ENCODE measurements at regions not wholly inside any gene's neighbourhood (a gene's known extent, or its start where the extent isn't known, plus 50 kb on each side); places are given as distances from the start of the nearest gene placed in this dataset.
A peak's percentile ranks its signal among the peaks of the same experiment; 100 is the strongest.

DNA sequence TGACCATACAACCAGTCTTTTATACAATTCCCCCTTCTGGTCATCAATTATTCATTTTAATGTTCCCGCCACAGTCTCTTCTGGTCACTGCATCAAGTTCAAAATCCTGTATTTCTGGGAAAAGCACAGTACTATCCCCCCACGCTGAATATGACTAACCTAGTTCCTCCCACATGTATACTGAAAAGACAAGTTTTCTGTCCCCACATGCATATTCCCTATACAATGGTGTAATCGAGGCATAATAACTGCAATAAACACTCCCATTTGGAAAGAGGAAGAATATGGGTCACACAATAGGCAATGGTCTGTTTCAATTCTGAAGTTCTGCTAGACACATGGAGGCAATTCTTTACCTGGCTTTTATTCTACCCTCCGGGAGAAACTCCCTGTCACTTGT lies 344.9 kb downstream of the EFNA5 start:
- DNase-seq (ENCODE audit: low spot score) = no peak

DNA sequence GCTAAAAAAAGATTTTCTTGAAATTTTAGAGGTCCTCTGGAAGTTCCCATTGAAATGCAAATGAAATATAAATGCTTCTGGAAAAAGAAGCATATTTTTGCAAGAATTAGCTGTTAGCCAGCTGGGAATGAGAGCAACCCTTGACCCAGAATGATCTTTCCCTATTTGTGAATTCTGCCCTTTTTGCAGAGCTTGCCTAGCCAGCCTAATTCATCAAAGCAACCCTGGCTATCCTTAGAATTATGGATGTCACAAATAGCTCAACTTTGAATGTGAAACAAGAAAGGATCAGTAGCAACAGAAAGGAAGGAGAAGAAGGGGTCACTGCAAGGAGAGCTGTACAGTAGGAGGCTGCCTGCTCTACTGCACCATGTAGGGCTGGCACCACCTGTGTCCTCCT lies 345.9 kb downstream of the EFNA5 start:
- DNase-seq (ENCODE audit: low spot score) = no peak

DNA sequence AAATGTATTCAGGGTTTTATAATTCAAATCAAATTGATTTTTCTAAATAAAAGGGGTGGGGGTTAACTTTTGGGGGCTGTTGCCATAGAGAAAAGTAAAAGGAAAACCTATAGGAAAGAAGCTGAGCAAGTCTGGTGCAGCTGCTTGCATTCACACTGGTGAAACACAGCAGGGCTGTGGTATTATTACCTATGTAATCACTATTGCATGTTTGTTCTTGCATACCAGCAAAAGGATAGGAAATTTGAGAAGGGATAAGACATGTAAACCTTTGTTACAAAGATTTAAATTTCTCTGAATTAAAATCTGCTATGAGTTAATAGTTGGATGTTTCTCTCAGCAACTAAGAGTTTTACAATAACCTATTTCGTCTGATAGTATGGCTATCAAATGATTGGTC lies 346.7 kb downstream of the EFNA5 start:
- no peak for DNase-seq (ENCODE audit: low spot score)

DNA sequence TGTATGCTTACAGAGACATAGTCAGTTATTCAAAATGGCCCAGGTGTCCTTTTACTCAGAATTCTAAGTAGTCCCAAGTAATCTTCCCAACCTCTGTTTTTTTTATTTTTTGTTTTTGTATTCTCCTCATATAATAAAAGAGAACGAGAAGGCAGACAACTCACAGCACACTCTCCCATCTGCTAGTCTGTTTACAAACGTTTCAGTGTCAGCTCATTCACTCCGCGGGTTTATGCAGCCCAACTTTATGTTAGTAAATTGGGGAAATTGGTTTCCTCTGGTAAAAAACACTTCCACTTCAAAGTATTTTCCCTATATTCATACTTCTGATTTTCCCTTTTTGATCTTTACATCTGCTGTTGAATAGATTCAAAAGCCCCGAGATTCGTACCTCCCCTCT lies 347.2 kb downstream of the EFNA5 start:
- no peak for DNase-seq (ENCODE audit: low spot score)

DNA sequence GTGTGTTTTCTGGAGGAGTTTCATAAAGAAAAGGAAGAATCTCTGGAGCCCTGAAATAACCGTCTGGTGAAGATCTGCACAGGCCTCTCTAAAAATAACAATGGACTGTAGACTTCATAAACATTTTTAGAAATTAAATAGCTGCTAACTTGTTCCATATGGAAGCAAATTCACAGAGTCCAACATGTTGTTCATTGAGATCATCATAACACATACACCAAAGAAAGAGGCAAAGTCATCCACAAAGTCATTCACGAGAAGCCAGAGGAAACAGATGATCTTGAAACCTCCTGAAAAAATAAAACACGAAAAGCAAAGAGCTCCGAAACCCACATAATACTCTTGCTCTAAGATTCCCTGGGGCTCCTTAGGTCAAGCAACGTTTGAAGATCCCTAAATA lies 347.8 kb downstream of the EFNA5 start:
- no peak for DNase-seq (ENCODE audit: low spot score)

DNA sequence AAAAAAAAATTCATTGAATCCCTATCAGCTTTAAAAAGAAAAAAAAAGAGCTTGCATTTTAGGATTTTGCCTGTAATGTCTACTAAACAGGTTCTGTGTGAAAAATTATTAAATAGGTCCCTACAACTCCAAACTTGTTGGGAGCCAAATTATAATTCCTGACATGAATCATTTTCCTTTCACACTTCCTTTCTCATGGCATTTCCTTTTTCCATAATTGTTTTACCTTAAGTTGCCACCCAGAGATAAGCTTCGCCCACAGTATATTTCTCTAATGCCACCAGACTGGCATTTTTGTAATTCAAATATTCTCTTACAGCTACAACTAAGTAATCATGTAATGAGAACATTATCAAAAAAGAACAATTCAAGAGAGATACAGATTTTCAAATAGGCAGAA lies 348.8 kb downstream of the EFNA5 start:
- peak; percentile 26 for DNase-seq (ENCODE audit: low spot score)

DNA sequence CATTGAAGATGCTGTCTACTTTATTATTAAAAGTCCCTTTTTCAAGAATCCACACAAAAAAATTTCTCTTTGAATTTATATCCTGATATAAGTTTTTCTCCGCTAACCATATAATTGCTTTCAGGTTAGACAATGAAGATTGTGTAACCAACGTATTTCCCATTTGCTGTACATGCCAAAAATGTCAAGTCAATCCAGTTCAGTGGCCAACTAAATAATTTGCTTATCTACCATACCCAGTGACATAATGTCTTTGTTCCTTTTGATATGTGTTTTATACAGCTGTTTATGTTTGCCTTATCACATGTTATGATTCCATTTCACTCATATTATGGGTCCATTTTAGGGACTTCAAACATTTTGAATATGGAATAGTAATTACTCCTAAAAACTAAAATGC lies 349.9 kb downstream of the EFNA5 start:
- DNase-seq (ENCODE audit: low spot score) = no peak

DNA sequence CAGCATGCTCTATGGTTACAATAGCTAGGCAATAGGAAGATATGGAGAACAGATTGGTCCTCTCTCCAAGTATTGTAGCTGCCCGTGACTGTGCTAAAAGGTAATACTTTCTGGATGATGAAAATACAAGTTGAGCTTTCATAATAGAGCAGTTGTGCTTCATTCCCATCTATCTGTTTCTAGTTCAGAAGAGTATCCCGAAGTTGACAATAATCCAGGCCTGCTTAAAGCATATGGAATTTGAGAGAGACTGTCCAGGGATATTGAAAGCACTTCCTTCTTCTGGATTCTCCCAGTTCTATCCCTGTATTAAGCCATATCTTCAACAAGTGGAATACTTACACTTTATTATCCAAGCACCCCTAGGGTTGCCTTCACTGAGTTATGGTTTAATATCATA lies 350.4 kb downstream of the EFNA5 start:
- no peak for DNase-seq (ENCODE audit: low spot score)

DNA sequence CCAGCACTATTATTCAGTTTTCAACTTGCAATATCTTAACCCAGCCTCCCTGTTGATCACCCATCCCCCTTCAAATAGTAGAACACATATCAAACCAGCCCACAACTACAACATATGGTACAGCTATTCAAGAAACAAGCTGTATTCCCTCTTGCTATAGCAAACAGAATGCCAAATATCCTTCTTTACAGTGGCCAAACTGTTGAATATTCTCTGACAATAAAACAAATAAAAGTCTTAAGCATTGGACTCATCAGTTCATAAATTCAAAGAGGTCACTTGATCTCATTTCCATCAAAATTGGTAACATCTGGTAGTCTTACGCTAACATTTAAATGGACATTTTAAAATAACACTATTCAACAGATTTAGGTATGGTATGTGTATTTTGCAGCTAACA lies 350.8 kb downstream of the EFNA5 start:
- DNase-seq (ENCODE audit: low spot score) = no peak

DNA sequence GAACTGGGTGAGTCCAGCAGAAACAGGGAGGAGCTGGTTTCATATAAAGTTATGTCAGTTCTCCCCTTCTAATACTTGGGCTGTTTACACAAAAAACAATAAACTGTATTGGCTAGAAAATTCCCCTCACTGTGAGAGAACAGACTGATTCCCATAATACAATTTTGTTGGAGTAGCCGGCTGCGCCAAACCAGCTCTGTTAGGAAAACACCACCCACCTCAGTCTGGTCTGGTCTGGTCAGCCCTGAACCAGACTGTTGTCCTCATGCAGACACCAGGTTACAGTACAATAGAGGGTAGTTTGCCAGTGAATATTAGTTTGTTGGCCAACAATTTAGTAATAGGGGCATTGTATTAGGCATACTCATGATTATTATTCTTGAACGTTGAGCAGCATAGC lies 356.4 kb downstream of the EFNA5 start:
- no peak for DNase-seq (ENCODE audit: low spot score)

DNA sequence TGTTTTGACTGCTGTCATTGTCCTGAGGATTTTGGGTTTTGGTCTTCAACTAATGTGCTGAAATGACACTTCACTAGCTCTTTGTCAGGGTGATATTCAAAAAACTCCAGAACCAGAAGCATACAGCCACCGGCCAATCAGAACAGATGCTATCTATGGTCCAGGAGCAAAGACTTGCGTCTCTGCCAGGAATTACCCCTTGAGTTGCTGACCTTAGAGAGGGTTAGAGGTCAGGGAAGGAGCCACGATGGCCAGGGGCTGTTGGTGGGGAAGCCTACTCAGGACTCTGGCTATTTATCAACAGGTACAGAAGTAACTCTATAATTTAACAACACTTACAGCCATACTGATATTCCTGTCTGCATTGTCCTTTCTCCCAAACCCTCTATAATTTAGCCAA lies 356.8 kb downstream of the EFNA5 start:
- no peak for DNase-seq (ENCODE audit: low spot score)

DNA sequence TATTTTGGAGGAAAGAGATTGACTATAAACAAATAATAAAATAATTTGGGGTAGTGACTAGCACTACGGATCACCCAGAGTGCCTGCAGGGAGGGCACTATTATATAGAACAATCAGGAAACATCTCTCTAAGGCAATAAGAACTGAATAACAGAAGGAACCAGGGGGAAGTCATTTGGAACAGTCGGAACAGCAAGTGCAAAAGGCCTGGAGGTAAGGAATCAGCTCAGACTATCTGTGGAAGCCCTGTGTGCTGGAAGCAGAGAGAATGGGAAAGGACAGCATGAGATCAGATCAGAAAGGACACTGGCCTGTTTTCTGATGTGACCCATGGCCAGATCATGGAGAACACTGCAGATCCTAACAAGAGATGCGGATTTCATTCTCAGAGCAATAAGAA lies 357.6 kb downstream of the EFNA5 start:
- DNase-seq (ENCODE audit: low spot score) = no peak

DNA sequence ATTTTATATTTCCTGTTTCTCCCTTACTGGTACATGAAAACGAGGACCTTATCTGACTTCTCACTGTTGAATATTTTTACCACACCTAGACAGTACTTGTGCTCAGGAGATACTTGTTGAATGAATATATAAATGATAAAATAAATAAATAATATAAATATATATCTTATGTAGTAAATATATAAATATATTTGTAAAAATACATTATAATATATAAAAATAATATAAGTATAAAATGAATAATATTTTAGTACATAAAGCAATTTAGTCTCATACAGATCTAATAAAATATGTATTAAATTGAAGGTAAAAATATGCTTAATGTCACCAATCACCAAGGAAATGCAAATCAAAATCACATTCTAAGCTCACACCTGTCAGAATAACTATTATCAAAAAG lies 360.6 kb downstream of the EFNA5 start:
- DNase-seq (ENCODE audit: low spot score) = no peak

DNA sequence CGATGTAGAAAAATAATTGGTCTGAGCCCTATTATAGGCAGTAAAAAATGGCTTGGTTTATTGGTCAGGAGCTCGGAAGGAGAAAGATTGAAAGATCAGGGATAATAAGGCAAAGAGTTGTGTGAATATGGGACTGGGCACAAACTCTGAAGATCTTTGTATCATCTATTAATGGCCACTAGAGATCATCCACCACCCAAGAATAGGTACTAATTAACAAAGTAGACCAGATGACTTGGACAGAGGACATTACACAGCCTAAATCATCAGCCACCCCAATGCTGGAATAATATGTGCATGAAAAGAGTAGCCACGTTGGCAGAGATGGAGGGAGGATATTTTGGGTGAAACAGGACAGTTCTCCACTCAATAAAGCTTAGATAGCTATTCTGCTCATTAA lies 364.1 kb downstream of the EFNA5 start:
- DNase-seq (ENCODE audit: low spot score) = no peak

DNA sequence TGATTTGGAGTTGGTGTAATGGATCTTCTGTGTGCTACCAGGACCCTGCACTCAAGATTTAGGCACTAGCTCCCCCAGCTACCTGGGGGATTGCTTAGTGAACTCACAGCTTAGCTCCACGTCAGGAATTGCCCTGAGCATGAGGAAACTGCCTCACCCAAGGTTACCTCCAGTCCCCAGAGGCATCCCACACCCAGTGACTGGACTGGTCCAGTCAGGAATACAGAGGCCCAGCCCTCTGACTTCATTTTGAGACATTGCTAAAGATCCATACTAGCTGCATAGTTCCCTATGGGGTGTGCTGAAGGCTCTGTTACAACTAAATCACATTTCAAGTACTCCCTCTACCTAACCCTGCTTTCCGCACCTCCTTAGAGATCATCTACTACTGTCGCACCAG lies 364.7 kb downstream of the EFNA5 start:
- DNase-seq (ENCODE audit: low spot score) = no peak

DNA sequence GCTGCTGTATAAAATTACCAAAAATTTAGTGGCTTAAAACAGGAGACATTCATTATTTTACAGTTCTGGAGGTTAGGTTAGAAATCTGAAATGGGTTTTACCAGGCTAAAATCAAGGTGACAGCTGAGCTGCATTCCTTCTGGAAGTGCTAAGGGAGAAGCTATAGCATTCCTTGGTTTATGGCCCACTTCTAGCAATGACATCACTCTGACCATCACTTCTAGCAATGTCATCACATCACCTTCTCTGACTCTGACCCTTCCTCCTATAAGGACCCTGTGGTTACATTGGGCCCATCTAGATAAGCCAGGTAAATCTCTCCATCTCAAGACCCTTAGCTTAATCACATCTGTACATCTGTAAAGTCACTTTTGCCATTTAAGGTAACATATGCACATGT lies 366.1 kb downstream of the EFNA5 start:
- DNase-seq (ENCODE audit: low spot score) = no peak

DNA sequence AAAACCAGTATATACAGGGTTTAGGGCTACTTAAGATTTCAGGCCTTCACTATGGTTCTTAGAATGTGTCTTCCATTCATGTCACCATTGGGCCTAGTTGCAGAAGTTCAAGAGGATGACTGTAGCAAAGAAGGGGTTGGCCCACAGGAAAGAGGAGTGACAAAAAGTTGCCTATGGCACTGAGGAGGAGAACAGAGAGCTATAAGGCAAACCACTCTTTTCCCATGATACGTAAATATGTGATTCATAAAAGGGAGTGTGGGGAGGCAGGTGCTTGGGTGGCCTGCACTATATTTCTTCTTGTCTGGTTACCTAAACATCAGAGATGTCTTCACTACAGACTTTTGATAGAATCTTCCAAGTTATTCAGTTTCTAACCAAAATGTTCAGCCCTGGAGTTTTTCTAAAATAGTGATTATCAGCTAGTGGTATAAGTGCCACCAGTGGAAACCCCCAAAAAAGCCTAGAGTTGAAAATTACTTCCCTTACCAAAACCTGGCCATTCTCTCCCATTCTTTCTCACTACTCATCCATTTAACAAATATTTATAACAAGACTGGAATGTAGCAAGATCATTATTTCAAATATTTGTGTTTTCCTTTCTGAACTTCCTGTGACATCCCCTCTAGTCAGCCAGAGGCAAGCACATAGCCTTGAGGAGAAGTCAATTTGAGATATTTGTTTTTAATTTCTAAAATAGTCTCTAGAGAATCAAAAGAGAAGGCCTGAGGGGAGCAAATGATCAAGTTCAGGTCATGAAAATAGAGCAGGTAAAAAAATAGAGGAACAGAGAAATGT lies 367.4 kb downstream of the EFNA5 start:
- no peak for DNase-seq (ENCODE audit: low spot score)

DNA sequence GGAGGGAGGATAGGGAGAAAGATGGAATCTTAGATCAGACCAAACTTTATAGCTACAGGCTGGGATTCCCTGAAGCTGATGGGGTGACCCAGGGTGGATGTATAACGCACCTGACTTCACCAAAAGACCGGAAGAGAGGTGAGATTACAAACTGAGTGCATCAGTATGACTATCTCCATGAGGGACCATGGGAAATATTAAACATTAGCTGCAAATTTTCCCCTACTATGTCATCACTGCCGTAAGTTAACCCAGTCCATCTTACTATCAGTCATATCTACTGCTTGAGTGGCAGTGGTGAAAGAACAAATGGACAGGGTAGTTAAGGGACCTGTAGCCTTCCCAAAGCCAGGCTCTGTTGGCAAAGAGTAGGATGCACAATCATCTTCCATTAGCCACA lies 368.3 kb downstream of the EFNA5 start:
- no peak for DNase-seq (ENCODE audit: low spot score)

DNA sequence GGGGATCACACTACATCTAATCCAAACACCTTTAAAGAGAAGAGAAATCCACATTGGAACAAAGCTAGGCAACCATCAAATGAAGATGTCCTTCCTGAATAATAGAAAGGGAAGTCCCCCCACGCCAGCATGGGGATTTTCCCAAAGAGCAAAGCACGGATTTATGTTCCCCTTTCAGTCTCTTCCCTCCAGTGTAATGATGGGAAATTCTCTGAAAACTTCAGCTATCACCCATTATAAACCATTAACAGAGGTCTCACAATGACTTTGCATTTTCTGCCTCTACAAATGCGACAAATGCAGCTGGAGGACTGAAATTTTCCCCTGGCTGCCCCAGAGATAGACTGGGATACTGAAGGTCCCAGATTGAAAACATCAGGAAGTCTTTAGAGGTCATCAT lies 368.7 kb downstream of the EFNA5 start:
- DNase-seq (ENCODE audit: low spot score) = no peak

DNA sequence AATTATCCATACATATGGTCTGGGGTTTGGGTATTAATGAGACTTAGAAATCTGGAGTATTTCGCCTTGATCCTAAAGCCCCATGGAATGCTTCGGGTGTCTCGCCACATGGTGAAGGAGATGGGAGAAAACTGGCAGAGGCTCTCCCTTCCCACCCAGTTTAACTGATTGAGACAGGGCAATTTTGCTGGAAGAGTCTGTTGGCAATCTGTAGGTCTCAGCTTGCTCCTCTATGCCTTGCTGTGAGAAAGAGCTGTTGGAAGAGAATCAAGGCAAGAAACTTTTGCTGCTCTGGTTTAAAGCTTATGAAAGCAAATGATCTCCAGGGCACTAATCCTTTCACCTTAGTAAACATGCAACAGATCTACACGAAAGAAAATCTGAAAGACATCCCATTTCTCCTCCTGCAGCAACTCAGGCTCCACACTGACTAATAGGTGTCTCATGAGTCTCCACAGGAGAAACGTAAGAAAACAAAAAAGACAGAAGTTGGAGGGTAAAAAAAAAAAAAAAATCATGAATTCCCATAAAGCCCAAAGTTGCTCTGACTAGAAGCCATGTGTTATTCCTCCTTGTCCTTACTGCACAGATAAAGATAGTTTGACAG lies 369.9 kb downstream of the EFNA5 start:
- DNase-seq (ENCODE audit: low spot score) = no peak

DNA sequence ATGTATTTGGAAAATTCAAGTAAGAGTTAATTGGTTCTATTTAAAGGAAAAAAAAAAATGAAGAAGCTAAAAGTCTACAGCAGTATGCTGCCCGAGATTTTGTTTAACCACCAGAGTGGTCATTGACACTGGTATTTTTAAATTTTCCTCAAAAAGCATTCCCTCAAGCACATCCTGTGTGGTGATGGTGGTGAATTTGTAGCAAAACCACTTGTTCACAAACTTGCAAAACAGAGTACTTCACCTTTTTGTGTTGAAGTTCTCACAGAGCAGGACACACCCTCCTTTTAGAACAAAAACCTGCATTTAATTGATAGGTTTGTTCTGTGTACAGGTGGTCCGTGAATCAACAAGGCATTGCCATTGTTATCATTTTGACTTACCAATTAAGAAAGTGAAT lies 374.2 kb downstream of the EFNA5 start:
- DNase-seq (ENCODE audit: low spot score) = no peak

DNA sequence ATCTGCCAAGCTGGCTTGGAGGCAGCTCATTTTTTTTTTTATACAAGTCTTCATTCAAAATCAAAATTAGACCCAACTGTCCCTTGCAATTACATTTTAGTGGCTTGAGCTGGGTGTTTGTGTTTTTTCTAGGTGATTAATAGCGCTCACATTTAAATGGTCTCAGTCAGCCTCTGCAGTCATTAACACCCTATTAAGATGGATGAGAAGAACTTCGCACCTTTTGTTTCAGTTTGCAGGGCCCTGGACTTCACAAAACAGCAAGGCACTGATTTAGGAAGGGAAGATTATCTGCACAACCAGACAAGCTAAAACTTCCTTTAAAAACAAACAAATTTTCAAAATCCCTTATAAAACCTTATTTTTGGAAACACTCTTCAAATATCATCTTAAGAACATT lies 374.8 kb downstream of the EFNA5 start:
- no peak for DNase-seq (ENCODE audit: low spot score)

DNA sequence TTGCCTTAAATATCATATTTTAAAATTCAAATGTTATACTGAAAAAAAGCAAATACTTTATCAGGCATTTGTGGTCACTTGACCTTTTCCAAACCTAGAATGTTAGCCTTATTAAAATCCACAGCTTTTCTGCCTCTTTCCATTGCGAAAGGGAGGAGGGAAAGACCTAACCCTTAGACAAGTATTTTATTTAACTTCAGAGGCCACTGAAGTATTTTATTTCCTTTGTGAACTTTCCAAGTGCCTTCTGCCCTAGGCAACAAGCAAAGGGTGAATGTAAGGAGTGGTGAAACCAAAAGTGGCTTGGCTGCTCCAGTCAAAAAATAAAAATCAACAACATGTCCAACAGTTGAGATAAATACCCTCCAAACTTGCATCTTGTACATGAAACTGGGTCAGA lies 376.1 kb downstream of the EFNA5 start:
- no peak for DNase-seq (ENCODE audit: low spot score)

DNA sequence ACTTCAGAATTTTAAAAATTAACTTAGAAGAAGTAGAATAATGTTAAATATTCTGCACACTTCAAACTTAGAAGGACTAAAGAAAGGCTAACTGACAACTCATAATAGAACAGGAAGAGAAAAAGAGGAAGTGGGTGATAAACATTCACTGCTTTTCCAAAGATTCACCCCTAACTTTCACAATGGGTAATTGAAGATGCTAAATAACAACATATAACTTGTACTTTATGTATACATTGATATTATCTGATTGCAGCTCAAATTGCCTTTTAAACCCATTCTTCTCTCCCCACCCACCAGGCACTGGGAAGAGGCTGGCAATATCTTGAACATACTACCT lies 376.6 kb downstream of the EFNA5 start:
- DNase-seq (ENCODE audit: low spot score) = no peak

Data from kidney capillary endothelial cell (primary cell).